HG02588 (cell line): ENCODE measurements at regions not wholly inside any gene's neighbourhood (a gene's known extent, or its start where the extent isn't known, plus 50 kb on each side); places are given as distances from the start of the nearest gene placed in this dataset.

Experiments
- ATAC-seq: cut with Tn5 transposase; IDR thresholded peaks from one replicate; pipeline ENCODE4 v1.9.1; 2021; ENCODE audit warnings: mild to moderate bottlenecking, moderate library complexity; ENCODE audit not compliant: unreplicated experiment

- ATAC-seq: no peak
Observed at GRCh38 chr4:80145739-80146138, 51.6 kb upstream of the PRDM8 start.

- ATAC-seq: no peak
Observed at GRCh38 chr4:80144676-80145470, 52.4 kb upstream of the PRDM8 start.

DNA sequence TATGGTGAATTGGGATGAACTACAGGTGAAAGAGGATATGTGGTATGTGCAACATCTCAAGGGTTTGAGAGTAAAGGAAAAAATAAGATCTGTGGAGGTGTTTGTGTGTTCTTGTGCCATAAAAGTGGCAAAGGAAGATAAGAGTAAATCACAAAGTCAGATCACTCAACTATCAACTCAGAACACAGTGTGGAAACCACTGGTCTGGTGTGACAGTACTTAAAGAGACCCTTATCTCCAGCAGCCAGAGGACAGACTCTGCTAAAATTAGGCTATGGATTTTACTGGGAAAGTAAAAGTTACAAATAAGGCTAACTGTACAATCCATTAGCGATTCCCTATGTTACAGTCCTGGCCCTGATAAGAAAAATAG lies 54.0 kb upstream of the PRDM8 start:
- ATAC-seq: no peak

GRCh38 chr4:80142394-80143306 lies 54.7 kb upstream of the PRDM8 start:
- ATAC-seq: no peak

DNA sequence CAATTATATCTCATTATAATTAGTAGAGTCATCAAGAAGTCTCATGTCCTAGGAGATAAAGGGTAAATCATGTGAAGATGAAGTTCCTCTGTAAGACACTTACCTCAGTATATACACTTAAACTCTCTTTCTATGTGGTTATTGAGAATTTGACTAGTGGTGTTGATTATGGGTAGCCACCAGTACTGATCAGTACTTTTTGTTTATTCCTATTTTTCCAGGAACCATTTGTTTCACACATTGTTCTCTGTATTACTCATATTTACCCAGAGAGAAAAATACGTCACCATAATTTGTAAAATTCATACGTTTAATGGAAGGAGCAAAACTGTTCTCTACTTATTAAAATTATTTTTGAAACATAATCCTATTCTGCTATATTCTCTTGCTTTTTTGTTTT lies 55.8 kb upstream of the PRDM8 start:
- no peak for ATAC-seq

GRCh38 chr4:80140194-80140593 lies 57.1 kb upstream of the PRDM8 start:
- ATAC-seq: no peak

- no peak for ATAC-seq
Observed at GRCh38 chr4:80139671-80140070, 57.6 kb upstream of the PRDM8 start.

- ATAC-seq: peak; percentile 90
Observed at GRCh38 chr4:80138551-80139538, 58.5 kb upstream of the PRDM8 start.

- no peak for ATAC-seq
Observed at GRCh38 chr4:80137631-80138030, 59.7 kb upstream of the PRDM8 start.

DNA sequence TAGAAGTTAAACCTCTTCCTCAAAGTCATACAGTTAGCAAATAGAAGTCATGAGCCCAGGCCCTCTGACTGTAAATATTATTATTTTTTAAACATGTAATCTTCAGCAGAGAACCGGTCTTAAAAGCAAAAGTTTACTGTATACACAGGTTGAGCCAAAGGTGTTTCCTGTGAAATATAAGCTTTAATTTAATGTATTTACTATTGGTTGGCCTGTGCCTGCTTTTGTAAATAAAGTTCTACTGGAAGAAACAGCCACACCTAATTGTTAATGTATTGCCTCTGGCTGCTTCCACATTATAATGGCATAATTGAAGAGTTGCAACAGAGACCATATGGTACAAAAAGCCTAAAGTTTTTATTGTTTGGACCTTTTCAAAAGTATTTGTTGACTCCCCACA lies 61.0 kb upstream of the PRDM8 start:
- no peak for ATAC-seq

DNA sequence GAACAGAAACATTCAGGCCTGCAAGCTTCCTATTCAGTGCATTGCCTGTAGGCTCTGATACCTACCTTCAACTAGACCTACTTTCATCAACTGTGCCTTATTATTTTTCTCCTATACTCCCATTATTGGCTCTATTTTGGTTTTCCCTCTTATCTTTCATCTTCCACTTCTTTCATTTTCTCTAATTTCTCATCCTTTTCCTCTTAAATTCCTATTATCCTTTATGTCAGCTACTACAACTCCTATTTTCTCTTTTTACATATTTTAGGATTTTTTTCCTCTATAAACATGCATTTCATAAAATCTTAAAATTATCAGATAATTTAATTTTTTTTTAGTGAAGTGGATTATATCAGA lies 61.6 kb upstream of the PRDM8 start:
- no peak for ATAC-seq

DNA sequence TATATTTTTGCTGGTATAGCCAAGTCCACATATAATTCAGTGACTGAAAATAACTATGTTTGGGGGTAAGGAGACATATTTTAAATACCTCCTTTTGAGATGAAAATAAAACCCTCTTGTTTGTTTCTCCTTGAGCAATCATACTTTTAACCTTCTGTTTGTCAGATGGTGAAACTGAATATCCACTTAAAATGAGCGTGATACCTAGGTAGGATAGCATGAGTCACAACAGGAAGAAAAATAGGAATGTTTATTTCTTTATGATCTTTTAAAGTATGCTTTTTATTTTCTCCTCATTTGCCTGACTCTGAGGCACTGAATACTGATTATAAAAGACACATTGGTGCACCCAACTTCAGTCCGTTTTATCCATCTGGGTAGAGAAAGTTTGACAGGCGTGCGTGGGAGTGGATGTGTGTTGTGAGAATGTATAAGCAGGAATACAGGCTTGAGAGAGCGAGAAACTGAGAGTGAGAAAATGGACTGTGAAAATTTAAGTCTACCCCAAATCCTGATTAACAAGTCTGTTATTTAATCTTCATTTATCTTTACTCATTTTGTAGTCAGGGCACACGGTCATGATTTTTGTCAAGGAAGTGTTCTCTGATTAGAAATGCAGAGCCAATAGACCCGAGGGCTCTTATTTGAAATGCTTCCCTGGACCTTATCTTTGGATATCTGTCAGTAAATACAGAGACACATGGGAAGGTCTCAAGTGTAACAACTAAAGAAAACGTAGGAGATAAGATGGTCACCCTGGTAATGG lies 62.1 kb upstream of the ANTXR2 start:
- ATAC-seq: no peak

GRCh38 chr4:80133240-80133783 lies 60.3 kb upstream of the ANTXR2 start:
- no peak for ATAC-seq

DNA sequence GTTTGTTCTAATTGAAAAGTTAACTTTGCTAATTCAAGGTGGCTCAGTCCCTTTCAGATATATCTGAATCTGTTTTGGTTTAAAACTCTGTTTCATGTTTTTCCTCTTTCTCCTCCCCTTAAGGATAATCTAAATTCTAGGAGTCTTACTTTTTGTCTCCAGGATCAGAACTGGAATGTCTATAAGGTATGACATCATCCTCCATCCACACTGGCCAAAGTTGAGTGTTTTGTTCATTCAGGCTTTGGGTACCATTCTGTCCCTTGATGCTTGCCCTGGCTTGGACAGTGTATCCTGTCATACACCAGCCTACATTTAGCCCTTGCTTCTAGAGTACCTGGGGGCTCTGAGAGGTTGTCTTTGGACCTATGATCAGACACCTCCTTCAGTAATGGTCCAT lies 56.8 kb upstream of the ANTXR2 start:
- ATAC-seq: no peak

DNA sequence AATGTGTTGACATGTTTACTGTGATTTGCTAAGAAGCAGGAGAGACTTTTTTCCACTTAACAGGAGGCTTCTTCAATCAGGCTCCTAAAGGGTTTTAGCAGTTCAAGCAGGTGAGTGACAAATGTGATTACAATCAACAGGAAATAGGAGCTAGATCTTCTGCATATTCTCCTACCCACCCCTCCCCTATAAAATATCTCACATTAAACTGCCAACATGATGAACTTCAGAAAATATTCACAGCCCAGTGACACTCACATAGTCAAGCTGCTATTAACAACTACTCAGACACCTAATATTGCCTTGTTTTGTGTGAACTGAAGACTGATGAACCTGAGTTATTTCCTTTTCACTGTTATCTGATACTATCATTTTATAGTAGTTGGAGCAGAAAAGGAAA lies 55.9 kb upstream of the ANTXR2 start:
- ATAC-seq: no peak

DNA sequence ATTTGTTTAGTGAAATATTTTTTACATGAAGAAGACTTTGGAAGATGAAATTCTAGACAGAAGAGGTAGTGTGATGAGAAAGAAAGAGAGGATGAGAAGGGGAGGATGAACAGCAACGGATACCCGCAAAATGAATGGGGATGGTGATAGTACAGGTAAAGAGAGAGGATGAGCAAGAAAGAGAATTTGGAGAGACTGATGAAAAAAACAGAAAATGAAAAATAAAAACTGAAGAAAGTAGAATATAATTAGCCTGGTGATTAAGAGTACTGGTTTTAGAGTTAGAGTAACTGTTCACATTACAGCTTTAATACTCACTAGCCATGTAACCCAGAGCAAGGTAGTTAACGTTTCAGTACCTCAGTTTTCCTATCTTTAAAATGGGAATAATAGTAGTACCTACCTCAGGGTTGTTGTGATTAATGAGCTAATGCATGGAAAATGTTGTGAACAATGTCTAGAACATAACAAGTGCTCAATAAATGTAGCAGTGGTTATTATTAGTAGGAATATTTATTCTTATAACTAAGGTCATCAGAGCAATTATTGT lies 54.9 kb upstream of the ANTXR2 start:
- no peak for ATAC-seq

DNA sequence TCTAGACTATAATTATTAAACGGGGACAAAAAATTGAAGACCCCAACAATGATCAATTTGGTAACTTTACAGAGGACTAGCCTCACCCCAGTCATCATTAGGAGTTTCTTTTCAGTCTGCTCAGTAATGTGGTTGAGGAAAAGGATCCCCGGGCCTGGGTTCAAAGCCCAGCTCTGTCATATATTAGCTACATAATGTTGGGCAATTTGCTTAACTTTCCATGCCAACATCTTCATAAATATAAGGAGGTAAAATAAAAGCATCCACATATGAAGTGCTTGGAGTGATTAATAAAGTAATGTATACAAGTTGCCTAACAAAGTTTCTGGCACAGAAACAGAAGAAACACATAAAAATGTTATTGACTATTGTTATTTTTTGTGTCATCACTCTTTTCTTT lies 53.4 kb upstream of the ANTXR2 start:
- ATAC-seq: no peak

DNA sequence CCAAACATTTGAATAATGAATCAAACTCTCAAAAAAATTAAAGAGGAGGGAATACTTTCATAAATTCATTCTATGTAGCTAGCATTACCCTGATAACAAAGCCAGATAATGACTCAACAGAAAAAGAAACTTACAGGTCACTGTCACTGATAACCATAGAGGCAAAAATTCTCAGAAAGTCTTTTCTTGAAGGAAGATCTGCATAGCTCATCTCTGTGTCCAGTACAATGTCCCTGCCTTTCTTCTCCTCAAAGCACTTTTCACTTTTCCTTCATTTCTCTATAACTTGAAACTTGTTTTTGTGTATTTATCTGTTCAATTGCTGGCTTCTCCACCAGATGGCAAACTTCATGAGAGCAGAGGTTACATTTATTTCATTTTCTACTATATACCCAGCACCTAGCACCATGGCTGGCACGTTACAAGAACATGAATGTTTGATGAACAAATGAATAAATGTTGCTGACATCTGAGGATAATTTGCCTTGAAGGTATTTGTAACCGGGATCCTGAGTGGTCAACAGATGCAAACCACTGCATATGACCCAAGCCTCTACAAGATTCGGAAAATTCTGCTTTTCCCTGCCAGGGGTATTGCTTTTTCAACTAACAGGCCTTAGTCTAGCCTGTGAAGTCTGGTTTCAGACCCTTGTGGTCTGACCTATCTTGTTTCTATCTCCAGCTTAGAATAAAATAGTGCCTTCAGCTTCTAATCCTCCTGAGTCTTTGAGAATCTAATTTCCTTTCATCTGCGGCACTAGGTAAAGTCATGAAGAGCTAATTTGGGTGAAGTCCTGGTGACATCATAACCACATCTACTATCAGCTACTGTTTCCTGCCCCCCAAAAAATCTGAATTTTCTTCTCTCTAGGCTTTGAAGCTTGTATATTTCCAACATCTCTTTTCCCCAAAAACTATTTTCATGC lies 52.5 kb upstream of the ANTXR2 start:
- ATAC-seq: no peak
